Tibial nerve (tissue), 4 donors: ENCODE measurements at regions not wholly inside any gene's neighbourhood (a gene's known extent, or its start where the extent isn't known, plus 50 kb on each side); places are given as distances from the start of the nearest gene placed in this dataset.
"Not testable (repeated sequence)": the region's sequence is repeated elsewhere in the genome, so short reads cannot be mapped to it uniquely, and the experiment has no call there.

ENCODE experiments used
- DNase-seq, 2 donors: peaks; one replicate each; pipeline ENCODE4 v3.0.0-alpha.2; 2019; ENCODE audit warnings: low spot score in 2 of 2
- H3K27ac ChIP-seq, 4 donors: fragments of 200-600 bp; sonication (generic) in 3 of 4; one replicate each; pipeline ENCODE4 v1.5.1; 2017 to 2019; ENCODE audit warnings: mild to moderate bottlenecking in 1 of 4
- H3K27me3 ChIP-seq, 2 donors: fragments of 200-600 bp; sonication (generic) in 1 of 2; one replicate each; pipeline versions ENCODE4 v1.5.1 to v1.6.0; 2017 to 2019
- H3K36me3 ChIP-seq, 3 donors: fragments of 200-600 bp; sonication (generic); one replicate each; pipeline ENCODE4 v1.5.1; 2018 to 2019
- H3K4me1 ChIP-seq, 4 donors: fragments of 200-600 bp; sonication (generic) in 3 of 4; one replicate each; pipeline ENCODE4 v1.5.1; 2017 to 2019
- H3K4me3 ChIP-seq, 4 donors: fragments of 200-600 bp; sonication (generic) in 3 of 4; one replicate each; pipeline ENCODE4 v1.5.1; 2017 to 2019; ENCODE audit warnings: mild to moderate bottlenecking in 1 of 4, moderate library complexity in 1 of 4
- H3K9me3 ChIP-seq, 4 donors: fragments of 200-600 bp; sonication (generic) in 3 of 4; one replicate each; pipeline ENCODE4 v1.5.1; 2017 to 2019
- CTCF ChIP-seq, 5 experiments: fragments of 200-600 bp in 3 of 5; fragments of 450-650 bp in 2 of 5; sonication (generic) in 3 of 5; IDR thresholded peaks; one replicate each; pipeline ENCODE4 v1.5.1; 2016 to 2019; ENCODE audit warnings: antibody characterized with exemption in 5 of 5, mild to moderate bottlenecking in 3 of 5, moderate library complexity in 2 of 5
- EP300 ChIP-seq, 2 donors: sonication (generic); formaldehyde crosslinking; IDR thresholded peaks; one replicate each; pipeline ENCODE4 v1.6.1; 2017; ENCODE audit warnings: antibody characterized with exemption in 2 of 2, mild to moderate bottlenecking in 1 of 2
- POLR2A ChIP-seq, 2 donors: fragments of 450-650 bp; IDR thresholded peaks; one replicate each; pipeline ENCODE4 v1.6.1; 2017; ENCODE audit warnings: antibody characterized with exemption in 2 of 2, mild to moderate bottlenecking in 2 of 2, moderate library complexity in 2 of 2
- WGBS, 2 donors: methylation state at CpG; one replicate each; pipeline ENCODE4 v1.1.5; 2018; 5-methylcytosine and 5-hydroxymethylcytosine counted together

DNA sequence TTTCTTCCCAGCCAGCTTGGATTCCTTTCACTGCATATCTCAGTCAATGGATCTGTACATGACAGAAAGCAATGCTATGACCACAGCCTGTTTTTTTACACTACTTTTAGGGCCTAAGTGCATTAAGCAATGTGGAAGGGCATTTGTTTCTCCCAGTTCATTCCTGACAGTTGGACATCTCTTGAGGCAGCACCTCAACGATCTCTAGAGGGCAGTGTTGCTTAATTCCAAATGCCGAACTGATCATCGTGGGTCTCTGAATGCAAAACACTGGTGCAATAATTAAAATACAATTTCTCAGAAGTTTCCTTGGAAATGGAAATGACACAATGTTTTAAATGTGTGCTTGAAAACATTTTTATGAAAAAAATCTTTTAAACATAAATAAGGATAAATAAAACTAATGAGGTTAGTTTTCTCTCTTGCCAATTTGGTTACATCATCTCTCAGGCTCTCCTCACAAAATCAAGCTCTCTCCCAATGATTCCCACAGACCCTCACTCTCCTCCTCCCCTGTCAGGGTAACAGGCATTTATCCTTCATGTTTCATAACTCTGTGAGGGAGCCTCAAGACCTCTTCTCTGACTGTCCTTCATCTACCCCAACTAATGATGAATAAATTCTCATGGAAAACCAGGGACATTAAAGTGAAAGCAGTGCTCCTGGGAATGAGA, 192.4 kb upstream of the SLC16A7 start:
- peaks cover 0 to 2% (median 0%) of the 10 kb centered on the region in 4 donors for H3K9me3 ChIP-seq
- 0 to 3% methylated on average over 3 of the region's 3 CpGs for WGBS, 2 donors
- H3K27me3 ChIP-seq: no peaks in the 10 kb centered on the region
- TF ChIP-seq CTCF (IDR thresholded peaks at IDR 0.05): peak; percentile 50 to 74 (median 56)
- TF ChIP-seq EP300 (IDR thresholded peaks at IDR 0.05): peak in 1 of 2 donors; percentile 20
- no peak for TF ChIP-seq POLR2A (IDR thresholded peaks at IDR 0.05)
- H3K36me3 ChIP-seq: no peaks in the 10 kb centered on the region
- H3K4me3 ChIP-seq: peak overlapping the region in 1 of 4 donors; percentile 20
- peak overlapping the region in 1 of 4 donors; percentile 56 for H3K27ac ChIP-seq
- peaks cover 0 to 8% (median 0%) of the 10 kb centered on the region in 4 donors for H3K4me1 ChIP-seq
- DNase-seq: peak; percentile 23 to 79

DNA sequence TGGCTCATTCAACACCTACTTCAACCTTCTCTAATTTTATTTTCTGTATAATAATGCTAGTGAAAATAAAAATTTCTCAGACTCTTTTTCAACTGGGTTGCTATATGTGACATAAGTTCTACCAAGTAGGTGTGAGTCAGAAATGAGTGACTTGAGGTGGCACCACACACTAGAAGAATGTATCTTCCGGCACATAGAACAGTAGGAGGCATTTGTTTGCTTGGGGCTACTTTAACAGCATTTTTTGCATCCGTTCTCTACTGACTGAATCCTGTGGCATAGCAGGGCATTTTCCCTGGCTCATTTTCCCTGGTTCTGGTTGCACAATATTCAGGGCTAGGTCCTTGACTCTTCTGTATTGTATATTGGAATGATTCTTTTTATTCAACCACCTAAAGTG, 194.0 kb upstream of the SLC16A7 start:
- Histone ChIP-seq H3K4me1 (peaks cover 0 to 8% (median 0%) of the 10 kb centered on the region in 4 donors), H3K36me3 (no peaks in the 10 kb centered on the region), H3K27ac (no peak overlapping the region), H3K27me3 (no peaks in the 10 kb centered on the region), H3K9me3 (peaks cover 0 to 2% (median 0%) of the 10 kb centered on the region in 4 donors), H3K4me3 (no peak overlapping the region)
- 82 to 91% methylated on average over 2 of the region's 2 CpGs for WGBS, 2 donors
- TF ChIP-seq POLR2A (IDR thresholded peaks at IDR 0.05) (no peak), CTCF (IDR thresholded peaks at IDR 0.05) (no peak), EP300 (IDR thresholded peaks at IDR 0.05) (no peak)
- no peak for DNase-seq

- Histone ChIP-seq H3K27ac (no peak overlapping the region), H3K4me1 (no peaks in the 10 kb centered on the region), H3K4me3 (no peak overlapping the region), H3K9me3 (peaks cover 0 to 2% (median 0%) of the 10 kb centered on the region in 4 donors), H3K27me3 (no peaks in the 10 kb centered on the region), H3K36me3 (no peaks in the 10 kb centered on the region)
- WGBS, 2 donors: 92 to 94% methylated on average over 1 of the region's 1 CpG
- DNase-seq: no peak
- TF ChIP-seq EP300 (IDR thresholded peaks at IDR 0.05) (no peak), CTCF (IDR thresholded peaks at IDR 0.05) (no peak), POLR2A (IDR thresholded peaks at IDR 0.05) (no peak)
Measured at GRCh38 chr12:59398164-59398563, 197.7 kb upstream of the SLC16A7 start.

GRCh38 chr12:59396919-59397318, 198.9 kb upstream of the SLC16A7 start:
- Histone ChIP-seq H3K9me3 (peaks cover 0 to 2% (median 0%) of the 10 kb centered on the region in 4 donors), H3K4me1 (no peaks in the 10 kb centered on the region), H3K27me3 (no peaks in the 10 kb centered on the region), H3K4me3 (no peak overlapping the region), H3K36me3 (no peaks in the 10 kb centered on the region), H3K27ac (no peak overlapping the region)
- 82 to 85% methylated on average over 4 of the region's 4 CpGs for WGBS, 2 donors
- DNase-seq: no peak
- no peak for TF ChIP-seq POLR2A (IDR thresholded peaks at IDR 0.05)
- TF ChIP-seq EP300 (IDR thresholded peaks at IDR 0.05): no peak
- TF ChIP-seq CTCF (IDR thresholded peaks at IDR 0.05): no peak

DNA sequence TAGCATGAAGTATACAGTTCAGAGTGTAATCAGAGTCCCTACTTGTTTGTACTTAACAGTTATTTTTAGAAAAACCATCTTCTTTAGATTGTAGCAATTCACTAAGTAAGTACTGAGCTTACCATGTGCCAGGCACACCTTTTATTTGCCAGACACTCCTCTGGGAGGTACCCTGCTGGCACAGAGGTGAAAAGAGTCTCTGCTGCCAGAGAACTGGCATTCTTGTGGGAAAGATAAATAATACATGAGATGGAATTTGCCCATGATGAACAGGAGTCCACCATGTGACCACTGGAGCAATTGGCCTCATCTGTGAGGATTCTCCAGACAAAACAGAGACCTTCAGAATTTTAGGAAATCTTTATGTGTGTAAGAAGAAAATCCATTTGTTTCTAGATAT, 199.3 kb upstream of the SLC16A7 start:
- no peaks in the 10 kb centered on the region for H3K4me1 ChIP-seq
- no peaks in the 10 kb centered on the region for H3K36me3 ChIP-seq
- H3K9me3 ChIP-seq: peaks cover 0 to 2% (median 0%) of the 10 kb centered on the region in 4 donors
- TF ChIP-seq EP300 (IDR thresholded peaks at IDR 0.05): no peak
- no peak for TF ChIP-seq CTCF (IDR thresholded peaks at IDR 0.05)
- TF ChIP-seq POLR2A (IDR thresholded peaks at IDR 0.05): no peak
- no peak for DNase-seq
- no peak overlapping the region for H3K4me3 ChIP-seq
- no peaks in the 10 kb centered on the region for H3K27me3 ChIP-seq
- no peak overlapping the region for H3K27ac ChIP-seq

DNA sequence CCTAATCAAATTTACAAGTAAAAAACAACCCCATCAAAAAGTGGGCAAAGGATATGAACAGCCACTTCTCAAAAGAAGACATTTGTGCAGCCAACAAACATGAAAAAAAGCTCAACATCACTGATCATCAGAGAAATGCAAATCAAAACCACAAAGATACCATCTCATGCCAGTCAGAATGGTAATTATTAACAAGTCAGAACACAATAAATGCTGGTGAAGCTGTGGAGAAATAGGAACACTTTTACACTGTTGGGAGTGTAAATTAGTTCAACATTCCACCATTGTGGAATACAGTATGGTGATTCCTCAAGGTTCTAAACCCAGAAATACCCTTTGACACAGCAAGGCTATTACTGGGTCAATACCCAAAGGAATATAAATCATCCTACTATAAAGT, 200.5 kb upstream of the SLC16A7 start:
- H3K36me3 ChIP-seq, H3K4me3 ChIP-seq, H3K4me1 ChIP-seq, H3K9me3 ChIP-seq, H3K27ac ChIP-seq, DNase-seq, H3K27me3 ChIP-seq: not testable (repeated sequence)
